Astrocyte (in vitro differentiated cells and primary cell): ENCODE measurements at regions not wholly inside any gene's neighbourhood (a gene's known extent, or its start where the extent isn't known, plus 50 kb on each side); places are given as distances from the start of the nearest gene placed in this dataset.

Experiments
- DNase-seq: peaks from one replicate; pipeline ENCODE4 v3.0.0-alpha.2; 2010; ENCODE audit warnings: low read depth
- FAIRE-seq: peaks from 2 replicates; lab custom pipeline; 2011; peaks lifted over from hg19 to GRCh38; lab: Jason Lieb, UNC
- H2AFZ ChIP-seq: 2 replicates; pipeline ENCODE4 v1.6.0; 2012; ENCODE audit warnings: low read depth, low read length, inconsistent platforms
- H3K27ac ChIP-seq: 2 replicates; pipeline ENCODE4 v1.5.1; 2011; ENCODE audit warnings: low read depth, low read length, inconsistent platforms
- H3K27me3 ChIP-seq: 2 replicates; pipeline ENCODE4 v1.6.0; 2011; ENCODE audit warnings: low read length, inconsistent platforms; ENCODE audit not compliant: insufficient read depth
- H3K36me3 ChIP-seq: 2 replicates; pipeline ENCODE4 v1.5.1; 2011; ENCODE audit warnings: low read length, inconsistent platforms; ENCODE audit not compliant: insufficient read depth
- H3K4me1 ChIP-seq: 2 replicates; pipeline ENCODE4 v1.5.1; 2011; ENCODE audit warnings: low read length, inconsistent platforms; ENCODE audit not compliant: insufficient read depth
- H3K4me2 ChIP-seq: 2 replicates; pipeline ENCODE4 v1.6.0; 2012; ENCODE audit warnings: low read length, inconsistent platforms
- H3K4me3 ChIP-seq: 2 replicates; pipeline ENCODE4 v1.5.1; 2011; ENCODE audit warnings: low read depth, mild to moderate bottlenecking, low read length, inconsistent platforms; ENCODE audit not compliant: insufficient read depth
- H3K79me2 ChIP-seq: 2 replicates; pipeline ENCODE4 v1.6.0; 2012; ENCODE audit warnings: mild to moderate bottlenecking, low read length, inconsistent platforms; ENCODE audit not compliant: insufficient read depth
- H3K9ac ChIP-seq: 2 replicates; pipeline ENCODE4 v1.6.0; 2012; ENCODE audit warnings: mild to moderate bottlenecking, low read length, inconsistent platforms
- H3K9me3 ChIP-seq: 2 replicates; pipeline ENCODE4 v1.5.1; 2012; ENCODE audit warnings: low read depth, mild to moderate bottlenecking, low read length, inconsistent platforms; ENCODE audit not compliant: insufficient read depth
- H4K20me1 ChIP-seq: 2 replicates; pipeline ENCODE4 v1.6.0; 2012; ENCODE audit warnings: low read length, inconsistent platforms; ENCODE audit not compliant: insufficient read depth
- H3K27ac Mint-ChIP-seq: one replicate; pipeline ENCODE4 v1.8.0; 2021; ENCODE audit warnings: mild to moderate bottlenecking, mixed read lengths; ENCODE audit not compliant: unreplicated experiment
- H3K27me3 Mint-ChIP-seq: one replicate; pipeline ENCODE4 v1.8.0; 2021; ENCODE audit warnings: low read depth, mixed read lengths; ENCODE audit not compliant: unreplicated experiment
- H3K36me3 Mint-ChIP-seq: one replicate; pipeline ENCODE4 v1.8.0; 2021; ENCODE audit warnings: low read depth, mixed read lengths; ENCODE audit not compliant: unreplicated experiment
- H3K4me1 Mint-ChIP-seq: one replicate; pipeline ENCODE4 v1.8.0; 2021; ENCODE audit warnings: low read depth, mixed read lengths; ENCODE audit not compliant: unreplicated experiment
- H3K4me3 Mint-ChIP-seq: one replicate; pipeline ENCODE4 v1.8.0; 2021; ENCODE audit warnings: mild to moderate bottlenecking, moderate library complexity, mixed read lengths; ENCODE audit not compliant: unreplicated experiment
- H3K9me3 Mint-ChIP-seq: one replicate; pipeline ENCODE4 v1.8.0; 2021; ENCODE audit warnings: mild to moderate bottlenecking, mixed read lengths; ENCODE audit not compliant: unreplicated experiment
- EZH2 ChIP-seq: IDR thresholded peaks from 2 replicates; pipeline ENCODE4 v1.6.1; 2012; ENCODE audit warnings: mild to moderate bottlenecking, low read length, inconsistent platforms; ENCODE audit not compliant: insufficient read depth
- TF ChIP-seq, protein P1 (sequence below): IDR thresholded peaks from 2 replicates; pipeline ENCODE4 v1.5.1; 2011; ENCODE audit warnings: low read depth, mild to moderate bottlenecking, inconsistent platforms, low read length, moderate library complexity; ENCODE audit not compliant: insufficient read depth

- H3K4me1 ChIP-seq: peaks cover 6% of the 10 kb centered on the region
- Mint-ChIP-seq H3K4me1 (peaks cover 10% of the 10 kb centered on the region), H3K27me3 (no peaks in the 10 kb centered on the region), H3K27ac (no peak overlapping the region), H3K9me3 (peaks cover 4% of the 10 kb centered on the region), H3K36me3 (peaks cover 2% of the 10 kb centered on the region), H3K4me3 (no peak overlapping the region)
- no peak overlapping the region for H3K9ac ChIP-seq
- H3K27me3 ChIP-seq: no peaks in the 10 kb centered on the region
- no peak overlapping the region for H3K4me2 ChIP-seq
- H3K36me3 ChIP-seq: no peaks in the 10 kb centered on the region
- H3K79me2 ChIP-seq: no peaks in the 10 kb centered on the region
- no peaks in the 10 kb centered on the region for H4K20me1 ChIP-seq
- H3K9me3 ChIP-seq: peaks cover 3% of the 10 kb centered on the region
- DNase-seq (no peak), FAIRE-seq (no peak)
- TF ChIP-seq, protein P1, sequence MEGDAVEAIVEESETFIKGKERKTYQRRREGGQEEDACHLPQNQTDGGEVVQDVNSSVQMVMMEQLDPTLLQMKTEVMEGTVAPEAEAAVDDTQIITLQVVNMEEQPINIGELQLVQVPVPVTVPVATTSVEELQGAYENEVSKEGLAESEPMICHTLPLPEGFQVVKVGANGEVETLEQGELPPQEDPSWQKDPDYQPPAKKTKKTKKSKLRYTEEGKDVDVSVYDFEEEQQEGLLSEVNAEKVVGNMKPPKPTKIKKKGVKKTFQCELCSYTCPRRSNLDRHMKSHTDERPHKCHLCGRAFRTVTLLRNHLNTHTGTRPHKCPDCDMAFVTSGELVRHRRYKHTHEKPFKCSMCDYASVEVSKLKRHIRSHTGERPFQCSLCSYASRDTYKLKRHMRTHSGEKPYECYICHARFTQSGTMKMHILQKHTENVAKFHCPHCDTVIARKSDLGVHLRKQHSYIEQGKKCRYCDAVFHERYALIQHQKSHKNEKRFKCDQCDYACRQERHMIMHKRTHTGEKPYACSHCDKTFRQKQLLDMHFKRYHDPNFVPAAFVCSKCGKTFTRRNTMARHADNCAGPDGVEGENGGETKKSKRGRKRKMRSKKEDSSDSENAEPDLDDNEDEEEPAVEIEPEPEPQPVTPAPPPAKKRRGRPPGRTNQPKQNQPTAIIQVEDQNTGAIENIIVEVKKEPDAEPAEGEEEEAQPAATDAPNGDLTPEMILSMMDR: no peak
- TF ChIP-seq EZH2: no peak
- H3K4me3 ChIP-seq: no peak overlapping the region
- H3K27ac ChIP-seq: no peak overlapping the region
- no peak overlapping the region for H2AFZ ChIP-seq
These were observed 413.6 kb downstream of the ENC1 start for GRCh38 chr5:74226716-74227485.

DNA sequence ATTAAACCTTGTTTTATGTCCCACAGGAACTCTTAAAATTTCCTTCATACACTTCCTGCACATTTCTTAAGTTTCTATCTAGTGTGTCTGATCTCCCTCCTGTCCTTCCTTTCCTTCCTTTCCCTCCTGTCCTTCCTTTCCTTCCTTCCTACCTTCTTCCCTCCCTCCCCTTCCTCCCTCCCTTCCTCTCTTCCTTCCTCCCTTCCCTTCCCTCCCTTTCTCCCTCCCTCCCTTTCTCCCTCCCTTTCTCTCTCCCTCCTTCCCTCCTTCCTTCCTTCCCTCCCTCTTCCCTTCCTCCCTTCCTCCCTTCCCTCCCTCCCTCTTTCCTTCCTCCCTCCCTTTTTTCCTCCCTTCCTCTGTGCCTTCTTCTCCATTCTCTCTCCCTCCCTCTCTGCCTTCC, 414.9 kb downstream of the ENC1 start:
- no peak overlapping the region for H2AFZ ChIP-seq
- no peaks in the 10 kb centered on the region for H3K4me1 ChIP-seq
- peaks cover 4% of the 10 kb centered on the region for H3K9me3 Mint-ChIP-seq
- H3K4me3 Mint-ChIP-seq: no peak overlapping the region
- H3K36me3 ChIP-seq: no peaks in the 10 kb centered on the region
- H3K27me3 Mint-ChIP-seq: no peaks in the 10 kb centered on the region
- no peak for FAIRE-seq
- DNase-seq: no peak
- peaks cover 3% of the 10 kb centered on the region for H3K9me3 ChIP-seq
- H3K9ac ChIP-seq: no peak overlapping the region
- no peak overlapping the region for H3K4me2 ChIP-seq
- no peak overlapping the region for H3K4me3 ChIP-seq
- no peaks in the 10 kb centered on the region for H3K79me2 ChIP-seq
- no peak overlapping the region for H3K27ac ChIP-seq
- TF ChIP-seq EZH2: no peak
- TF ChIP-seq, protein P1: no peak
- peaks cover 2% of the 10 kb centered on the region for H3K36me3 Mint-ChIP-seq
- H4K20me1 ChIP-seq: no peaks in the 10 kb centered on the region
- H3K27me3 ChIP-seq: no peaks in the 10 kb centered on the region
- no peak overlapping the region for H3K27ac Mint-ChIP-seq
- no peaks in the 10 kb centered on the region for H3K4me1 Mint-ChIP-seq

DNA sequence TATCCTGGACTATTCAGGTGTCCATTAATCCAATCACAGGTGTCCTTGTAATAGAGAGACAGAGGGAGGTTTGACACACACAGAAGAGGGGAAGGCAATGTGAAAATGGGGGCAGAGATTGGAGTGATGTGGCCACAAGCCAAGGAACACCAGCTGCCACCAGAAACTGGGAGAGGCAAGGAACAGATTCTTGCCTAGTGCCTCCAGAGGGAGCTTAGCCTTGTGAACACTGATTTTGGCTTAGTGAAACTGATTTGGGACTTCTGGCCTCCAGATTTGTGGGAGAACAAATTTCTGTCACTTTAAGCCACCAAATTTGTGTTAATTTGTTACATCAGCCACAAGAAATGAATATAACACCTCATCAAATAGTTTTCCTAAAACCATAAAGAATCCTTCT, 416.2 kb downstream of the ENC1 start:
- Histone ChIP-seq H3K4me1 (no peaks in the 10 kb centered on the region), H3K36me3 (no peaks in the 10 kb centered on the region), H4K20me1 (no peaks in the 10 kb centered on the region), H3K9me3 (peaks cover 3% of the 10 kb centered on the region), H2AFZ (no peak overlapping the region), H3K4me3 (no peak overlapping the region), H3K9ac (no peak overlapping the region), H3K27ac (no peak overlapping the region), H3K79me2 (no peaks in the 10 kb centered on the region), H3K27me3 (no peaks in the 10 kb centered on the region), H3K4me2 (no peak overlapping the region)
- peaks cover 2% of the 10 kb centered on the region for H3K36me3 Mint-ChIP-seq
- H3K27ac Mint-ChIP-seq: no peak overlapping the region
- DNase-seq (no peak), FAIRE-seq (no peak)
- H3K27me3 Mint-ChIP-seq: no peaks in the 10 kb centered on the region
- no peak overlapping the region for H3K4me3 Mint-ChIP-seq
- H3K4me1 Mint-ChIP-seq: no peaks in the 10 kb centered on the region
- H3K9me3 Mint-ChIP-seq: peaks cover 9% of the 10 kb centered on the region
- no peak for TF ChIP-seq EZH2
- TF ChIP-seq, protein P1: no peak
